GM19463 (cell line): ENCODE measurements at regions not wholly inside any gene's neighbourhood (a gene's known extent, or its start where the extent isn't known, plus 50 kb on each side); places are given as distances from the start of the nearest gene placed in this dataset.
"Not testable (repeated sequence)": the region's sequence is repeated elsewhere in the genome, so short reads cannot be mapped to it uniquely, and the experiment has no call there.

Source experiments
- ATAC-seq: cut with Tn5 transposase; IDR thresholded peaks from one replicate; pipeline ENCODE4 v1.9.1; 2021; ENCODE audit warnings: mild to moderate bottlenecking, moderate library complexity; ENCODE audit not compliant: unreplicated experiment

DNA sequence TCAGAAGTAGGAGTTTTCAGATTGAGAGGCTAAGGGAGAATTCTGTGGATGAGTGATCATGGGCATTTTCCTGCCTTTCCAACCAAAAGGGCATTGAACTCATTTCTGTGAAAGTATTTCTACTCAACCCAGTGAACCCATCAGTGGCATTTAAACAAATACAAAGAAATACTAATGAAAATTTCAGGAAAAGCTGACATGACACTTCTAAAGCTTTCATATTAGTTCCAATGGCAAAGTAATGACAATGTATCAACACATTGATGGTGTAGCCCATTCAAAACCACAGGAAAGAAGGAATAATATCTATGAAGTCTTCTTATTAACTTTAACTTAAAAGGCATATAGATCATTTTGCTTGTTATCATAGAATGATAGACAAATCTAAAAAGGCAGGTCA lies 183.5 kb upstream of the ANXA10 start:
- ATAC-seq = no peak

DNA sequence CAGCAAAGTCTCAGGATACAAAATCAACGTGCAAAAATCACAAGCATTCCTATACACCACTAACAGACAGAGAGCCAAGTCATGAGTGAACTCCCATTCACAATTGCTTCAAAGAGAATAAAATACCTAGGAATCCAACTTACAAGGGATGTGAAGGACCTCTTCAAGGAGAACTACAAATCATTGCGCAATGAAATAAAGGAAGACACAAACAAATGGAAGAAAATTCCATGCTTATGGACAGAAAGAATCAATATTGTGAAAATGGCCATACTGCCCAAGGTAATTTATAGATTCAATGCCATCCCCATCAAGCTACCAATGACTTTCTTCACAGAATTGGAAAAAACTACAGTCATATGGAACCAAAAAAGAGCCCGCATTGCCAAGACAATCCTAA lies 179.8 kb upstream of the ANXA10 start:
- ATAC-seq = not testable (repeated sequence)

DNA sequence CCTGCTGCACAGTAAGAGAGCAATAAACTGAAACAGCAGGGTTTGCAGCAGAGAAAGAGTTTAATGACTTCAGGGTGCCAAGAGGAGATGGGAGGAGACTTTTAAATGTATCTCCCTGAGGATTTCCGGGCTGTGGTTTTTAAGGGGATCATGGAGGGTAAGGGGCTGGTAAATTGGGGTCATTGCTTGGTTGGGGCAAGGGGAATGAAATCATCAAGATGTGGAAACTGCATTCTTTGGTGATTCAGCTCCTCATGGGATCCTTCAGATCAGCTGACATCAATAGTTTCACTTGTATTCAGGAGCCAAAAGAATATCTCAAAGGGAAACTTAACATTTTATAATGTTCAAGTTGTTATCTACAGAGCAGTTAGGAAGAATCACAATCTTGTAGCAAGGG lies 174.3 kb upstream of the ANXA10 start:
- no peak for ATAC-seq

DNA sequence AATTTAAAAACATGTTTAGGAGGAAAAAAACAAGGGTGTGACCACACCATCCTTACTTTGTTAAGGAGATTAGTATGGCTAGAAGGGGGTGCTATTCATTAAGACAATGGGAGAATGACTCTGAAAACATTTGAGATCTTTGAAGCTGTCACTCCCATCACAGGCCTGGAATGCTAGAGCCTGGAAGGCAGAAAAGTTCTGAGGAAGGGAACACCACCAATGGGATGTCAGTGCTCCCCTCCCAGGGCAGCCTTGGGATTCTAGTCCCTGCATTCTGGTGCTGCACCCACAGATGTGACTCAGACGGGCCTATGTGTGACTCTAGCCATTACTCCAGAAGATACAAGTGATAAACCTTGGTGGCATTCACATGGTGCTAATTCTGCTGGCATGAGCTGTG lies 162.2 kb upstream of the ANXA10 start:
- no peak for ATAC-seq

DNA sequence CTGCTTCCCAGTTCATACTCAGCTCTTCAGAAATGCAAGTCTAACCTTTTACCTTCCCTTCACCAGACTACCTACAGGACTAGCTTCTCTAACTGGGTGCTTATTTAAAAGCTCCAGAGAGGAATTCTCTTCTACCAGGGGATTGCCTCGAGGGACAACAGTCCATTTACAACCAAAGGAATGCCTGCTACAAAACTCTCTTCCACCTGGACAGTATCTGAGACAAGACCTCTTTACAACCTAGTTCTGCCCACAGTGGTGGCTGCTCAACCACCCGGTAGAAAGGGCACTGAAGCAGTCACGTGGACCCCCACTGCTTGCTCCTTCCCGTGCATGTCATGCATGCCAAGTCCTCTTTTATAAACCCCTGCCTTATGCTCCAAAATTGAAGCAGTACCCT lies 158.1 kb upstream of the ANXA10 start:
- ATAC-seq = no peak

DNA sequence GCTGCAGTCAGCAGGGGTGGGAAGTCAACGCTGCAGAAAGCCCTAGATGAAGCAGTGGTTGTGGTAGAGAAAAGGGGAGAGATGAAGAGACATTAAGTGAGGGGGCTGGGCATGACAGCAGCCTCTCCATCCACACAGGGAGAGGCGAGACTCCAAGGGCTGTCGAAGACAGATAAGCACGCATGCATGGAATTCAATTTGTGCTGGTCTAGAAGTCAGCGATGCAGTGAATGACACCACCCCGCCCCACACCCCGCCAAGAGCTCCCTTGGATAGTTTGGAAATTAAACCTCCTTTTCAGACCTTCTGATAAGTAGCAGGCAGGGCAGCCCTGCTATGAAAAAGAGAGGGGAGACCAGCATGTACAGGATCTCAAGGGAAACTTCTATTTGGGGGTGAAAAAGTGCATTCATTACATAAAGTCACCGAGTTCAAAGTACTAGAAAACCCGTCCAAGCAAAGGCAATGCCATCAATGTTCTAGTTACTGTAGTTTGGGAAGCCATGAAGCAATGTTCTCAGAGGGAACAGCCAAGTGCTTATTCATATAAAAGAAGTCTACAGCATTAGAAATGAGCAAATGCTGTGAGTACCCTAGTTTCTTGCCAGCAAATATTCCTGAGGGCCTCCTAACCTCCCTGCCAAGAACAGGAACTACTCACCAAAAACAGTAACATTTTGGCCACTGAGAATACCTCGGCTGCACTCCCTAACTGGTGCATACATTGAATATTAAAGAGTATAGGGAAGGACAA lies 152.3 kb upstream of the ANXA10 start:
- no peak for ATAC-seq

DNA sequence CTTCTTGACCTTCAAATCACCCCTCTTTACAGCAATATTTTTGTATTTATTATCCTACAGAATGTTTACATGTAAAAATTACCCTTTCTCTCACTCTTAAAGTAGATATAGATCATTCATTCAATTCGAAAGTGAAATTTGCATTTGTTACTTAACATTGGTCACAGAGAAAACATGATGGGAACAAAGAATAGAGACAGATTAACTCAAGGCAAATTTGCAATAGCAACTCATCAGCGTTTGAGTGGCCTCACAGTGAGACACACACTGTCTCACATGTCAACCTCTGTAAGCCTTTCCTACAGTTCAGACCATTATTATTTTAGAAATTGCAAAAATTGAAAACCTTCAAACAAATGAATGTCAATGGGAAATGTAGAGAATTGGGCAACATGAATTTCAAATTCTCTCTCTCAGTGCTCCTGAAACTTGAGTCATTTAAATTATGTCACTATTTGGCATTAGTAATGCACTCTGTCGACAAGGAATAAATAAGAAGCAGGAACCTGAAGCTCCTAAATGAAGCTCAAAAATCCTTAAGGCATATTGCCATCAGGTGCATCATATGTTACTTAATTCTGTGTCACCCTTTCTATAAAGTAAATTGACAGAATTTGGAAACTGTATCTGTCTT lies 148.3 kb upstream of the ANXA10 start:
- peak; percentile 51 for ATAC-seq

DNA sequence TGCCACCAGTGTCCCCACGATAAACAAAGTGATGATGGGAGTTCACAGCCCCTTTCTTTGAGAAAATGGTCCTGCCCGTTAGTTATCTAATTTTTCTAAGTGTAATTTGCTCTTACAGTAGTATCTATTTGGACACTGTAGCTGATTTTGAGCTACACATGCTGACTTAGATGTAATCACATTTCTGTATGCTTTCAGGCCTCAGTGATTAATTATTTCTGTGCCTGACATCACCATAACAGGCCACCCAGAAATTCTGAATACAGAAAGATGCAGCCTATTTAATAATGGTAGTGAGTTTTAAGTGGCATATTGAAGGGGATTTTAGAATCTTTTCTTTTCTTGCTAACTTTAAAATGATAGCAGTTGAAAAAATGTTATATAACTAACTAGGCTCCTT lies 147.6 kb upstream of the ANXA10 start:
- ATAC-seq = no peak

DNA sequence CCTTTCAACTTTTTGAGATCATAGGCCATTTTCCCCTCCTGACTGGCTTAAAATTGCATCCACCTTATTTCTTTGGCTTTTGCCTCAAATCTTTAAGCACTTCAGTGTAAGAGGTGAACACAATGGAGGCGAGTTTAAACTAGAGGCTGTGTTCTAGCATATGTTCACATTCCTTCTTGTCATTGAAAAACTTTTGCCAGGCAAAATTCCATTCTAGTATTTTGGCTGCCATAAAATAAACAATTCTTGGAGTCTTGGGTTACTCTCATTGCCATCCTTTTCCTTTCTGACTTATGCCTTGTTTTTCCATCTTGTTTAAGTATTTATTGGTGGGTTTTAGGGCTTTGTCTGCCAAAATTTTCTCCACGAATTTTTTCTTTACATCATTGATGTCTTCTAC lies 137.3 kb upstream of the ANXA10 start:
- no peak for ATAC-seq

DNA sequence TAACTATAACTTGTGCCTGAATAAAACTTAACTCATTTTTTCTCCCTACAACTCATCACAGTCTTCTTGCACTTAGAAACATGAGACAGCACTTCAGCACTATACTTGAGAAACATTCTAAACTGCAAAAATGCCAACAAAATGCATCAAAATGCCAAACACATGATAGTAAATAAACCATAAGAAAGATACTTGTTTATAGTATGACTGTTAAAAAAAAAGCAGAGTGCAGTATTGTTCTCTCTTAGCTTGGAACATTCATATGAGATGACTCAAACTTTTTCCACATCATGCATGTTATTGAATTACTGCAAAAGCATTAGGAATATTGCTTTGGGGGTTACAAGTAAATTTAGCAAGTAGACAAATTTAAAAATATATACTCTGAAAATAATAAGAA lies 135.7 kb upstream of the ANXA10 start:
- no peak for ATAC-seq

DNA sequence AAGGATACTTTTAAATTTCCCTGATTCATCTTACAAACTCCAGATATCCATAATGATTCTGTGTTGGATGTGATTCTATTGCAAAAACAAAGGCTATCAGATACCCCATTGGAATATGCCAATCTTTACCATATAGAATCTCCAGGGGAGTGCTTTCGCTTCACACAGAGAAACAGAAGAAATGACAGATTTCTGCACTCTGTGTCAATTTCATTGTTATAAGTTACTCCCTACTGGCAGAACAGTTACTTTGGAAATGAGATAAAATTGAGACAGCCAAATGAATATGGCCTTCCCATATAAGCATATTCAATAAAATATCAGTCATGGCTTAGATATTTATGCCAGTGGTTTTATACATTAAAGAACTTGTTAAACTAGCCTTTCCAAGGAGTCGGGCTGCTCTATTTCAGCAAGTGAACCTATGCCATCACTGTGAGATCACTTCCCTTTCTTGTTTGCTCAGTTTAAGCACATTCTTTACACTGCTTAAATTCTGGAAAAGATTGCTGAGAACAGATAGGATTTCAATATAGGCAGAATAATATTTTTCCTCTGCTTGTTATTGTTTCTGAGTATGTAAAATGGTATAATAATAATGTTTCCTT lies 127.5 kb upstream of the ANXA10 start:
- ATAC-seq = no peak

DNA sequence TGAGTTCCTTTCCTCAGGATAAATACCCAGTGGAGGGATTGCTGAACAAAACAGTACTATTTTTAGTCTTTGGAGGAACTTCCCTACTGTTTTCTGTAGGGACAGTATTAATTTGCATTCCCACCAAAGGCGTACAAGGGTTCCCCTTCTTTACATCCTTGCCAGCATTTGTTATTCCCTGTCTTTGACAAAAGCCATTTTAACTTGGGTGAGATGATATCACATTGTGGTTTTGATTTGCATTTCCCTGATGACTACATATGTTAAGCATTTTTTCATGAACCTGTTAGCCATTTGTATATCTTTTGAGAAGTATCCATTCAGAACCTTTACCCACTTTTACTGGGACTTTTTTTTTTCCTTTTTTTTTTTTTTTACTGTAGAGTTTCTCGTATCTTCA lies 126.2 kb upstream of the ANXA10 start:
- ATAC-seq = no peak

DNA sequence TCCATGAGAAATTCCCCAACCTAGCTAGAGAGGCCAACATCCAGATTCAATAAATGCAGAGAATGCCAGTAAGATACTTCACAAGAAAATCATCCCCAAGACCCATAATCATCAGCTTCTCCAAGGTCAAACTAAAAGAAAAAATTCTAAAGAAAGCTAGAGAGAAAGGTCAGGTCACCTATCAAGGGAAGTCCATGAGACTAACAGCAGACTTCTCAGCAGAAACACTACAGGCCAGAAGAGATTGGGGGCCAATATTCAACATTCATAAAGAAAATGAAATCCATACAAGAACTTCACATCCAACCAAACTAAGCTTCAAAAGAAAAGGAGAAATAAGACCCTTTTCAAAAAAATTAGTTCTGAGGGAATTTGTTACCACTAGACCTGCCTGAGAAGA lies 118.8 kb upstream of the ANXA10 start:
- ATAC-seq = no peak

DNA sequence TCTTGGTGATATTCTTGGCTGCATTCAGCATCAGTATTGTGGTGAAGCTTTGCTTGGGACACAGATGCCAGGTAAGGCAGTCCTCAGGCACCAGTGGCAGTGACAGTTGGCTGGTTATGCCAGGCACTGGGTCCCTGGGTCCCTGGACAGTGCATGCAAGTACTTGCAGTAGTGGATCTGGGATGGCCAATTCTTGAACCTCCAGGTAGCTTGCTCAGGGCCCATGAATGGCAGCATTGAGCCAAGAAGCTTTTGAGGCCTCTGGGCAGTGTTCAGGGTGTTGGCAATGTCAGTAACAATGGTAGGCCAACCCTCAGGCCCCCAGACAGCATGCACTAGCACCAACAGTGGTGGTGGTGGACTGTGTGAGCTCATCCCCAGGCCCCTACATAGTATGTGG lies 106.8 kb upstream of the ANXA10 start:
- no peak for ATAC-seq

DNA sequence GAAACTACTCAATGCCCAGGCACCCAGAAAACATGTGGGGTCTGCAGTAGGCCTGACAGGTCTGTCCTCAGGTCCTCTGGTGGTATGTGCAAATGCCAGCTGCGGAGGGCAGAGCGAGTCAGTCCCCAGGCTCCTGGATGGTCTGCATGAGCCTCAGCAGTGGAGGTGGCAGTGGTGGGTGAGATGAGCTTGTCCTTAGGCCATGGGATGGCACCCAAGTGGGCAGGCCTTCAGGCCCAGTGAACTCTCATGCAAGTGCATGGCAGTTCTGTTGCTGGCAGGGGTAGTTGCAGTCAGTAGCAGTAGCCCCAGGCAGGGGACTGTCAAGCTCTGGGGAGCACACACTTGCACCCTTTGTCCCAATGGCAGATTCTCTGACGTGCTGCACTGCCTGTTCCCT lies 106.3 kb upstream of the ANXA10 start:
- ATAC-seq = no peak

DNA sequence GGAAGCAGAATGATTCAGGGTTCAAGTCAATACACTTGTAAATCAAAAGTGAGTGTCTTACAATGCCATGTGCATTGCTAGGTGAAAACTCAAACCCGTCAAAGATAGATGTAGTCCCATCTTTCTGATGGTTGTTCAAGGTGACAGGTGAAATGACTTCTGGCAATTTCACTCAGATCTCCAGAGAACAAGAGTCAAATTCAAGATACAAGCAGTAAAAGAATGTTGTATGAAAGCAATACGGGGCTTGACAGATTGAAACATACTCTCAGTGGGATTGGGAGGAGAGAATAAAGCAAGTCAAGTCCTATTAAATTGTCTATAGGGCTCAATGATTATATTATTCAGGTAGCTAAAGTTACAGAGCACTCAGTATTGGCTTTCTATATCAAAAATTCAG lies 105.1 kb upstream of the ANXA10 start:
- no peak for ATAC-seq

DNA sequence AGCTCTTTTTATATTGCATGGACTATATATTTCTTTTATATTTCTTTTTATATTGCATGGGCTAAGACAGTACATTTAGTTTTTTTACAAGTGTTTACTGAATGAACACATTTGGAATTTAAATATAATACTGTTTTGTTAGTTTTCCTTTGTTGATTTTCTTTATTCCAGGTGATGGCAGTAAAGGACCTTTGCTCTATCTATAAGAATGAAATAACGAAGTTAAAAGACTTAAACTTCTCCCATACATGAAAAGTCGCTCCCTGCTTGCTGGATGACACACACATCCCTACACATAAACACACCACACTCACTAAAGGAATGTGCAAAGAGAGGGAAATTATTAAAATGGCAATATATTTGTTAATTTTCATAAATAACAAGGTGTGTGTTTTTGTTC lies 102.5 kb upstream of the ANXA10 start:
- ATAC-seq = no peak

DNA sequence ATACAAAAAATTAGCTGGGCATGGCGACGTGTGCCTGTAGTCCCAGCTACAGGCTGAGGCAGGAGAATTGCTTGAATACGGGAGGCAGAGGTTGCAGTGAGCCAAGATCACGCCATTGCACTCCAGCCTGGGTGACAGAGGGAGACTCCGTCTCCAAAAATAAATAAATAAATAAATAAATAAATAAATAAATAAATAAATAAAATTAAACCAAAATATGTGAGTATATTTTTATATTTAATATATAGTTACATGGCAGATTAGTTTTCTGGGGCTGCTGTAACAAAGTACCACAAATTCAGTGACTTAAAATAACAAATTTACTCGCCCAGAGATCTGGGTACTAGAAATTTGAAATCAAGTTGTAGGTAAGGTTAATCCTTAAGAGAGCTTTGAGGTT lies 84.2 kb upstream of the ANXA10 start:
- not testable (repeated sequence) for ATAC-seq

DNA sequence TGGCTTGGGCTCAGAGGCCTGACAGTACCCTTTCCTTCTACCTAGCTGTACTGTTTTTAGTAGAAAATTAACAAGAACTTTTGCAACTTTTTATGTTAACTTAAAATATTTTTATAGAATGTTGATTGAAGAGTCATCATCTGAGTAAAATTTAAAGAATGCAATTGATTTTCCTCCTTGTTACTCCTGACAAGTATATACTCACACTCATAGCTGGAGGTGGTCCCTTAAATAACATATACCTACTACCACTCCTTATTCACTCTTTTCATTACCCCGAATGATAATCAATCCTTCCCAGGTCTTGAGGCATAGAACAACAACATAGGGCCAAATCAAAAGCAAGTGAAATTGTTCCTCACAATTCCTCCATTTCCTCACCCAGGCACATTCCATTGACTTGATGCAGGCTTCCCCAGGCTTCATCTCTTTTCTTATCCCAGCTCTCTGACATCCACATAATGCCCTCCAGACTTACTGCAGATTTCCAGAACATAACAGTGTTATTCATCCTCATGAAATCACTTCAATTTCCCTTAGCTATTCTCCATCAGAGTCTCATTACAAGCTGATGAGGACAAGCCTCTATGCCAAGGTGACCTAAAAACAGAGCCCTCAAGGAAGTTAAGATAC lies 73.2 kb upstream of the ANXA10 start:
- no peak for ATAC-seq

DNA sequence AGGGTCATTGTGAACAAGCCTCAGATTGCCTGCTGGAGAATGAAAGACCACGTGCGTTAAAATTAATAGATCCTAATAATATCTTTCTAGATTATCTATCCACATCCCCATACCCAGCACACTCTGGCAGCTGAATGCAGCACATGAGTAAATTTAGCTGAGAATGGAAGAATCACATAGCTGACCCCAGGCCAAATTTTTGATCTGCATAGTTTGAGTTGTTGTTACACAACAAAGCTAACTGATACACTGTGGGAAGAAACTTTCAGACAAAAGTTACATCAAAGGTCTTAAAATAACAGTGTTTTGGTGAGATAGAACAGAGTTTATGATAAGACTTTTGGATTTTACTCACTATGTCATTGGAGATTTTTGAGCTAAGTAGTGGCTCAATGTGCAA lies 72.4 kb upstream of the ANXA10 start:
- ATAC-seq = no peak

DNA sequence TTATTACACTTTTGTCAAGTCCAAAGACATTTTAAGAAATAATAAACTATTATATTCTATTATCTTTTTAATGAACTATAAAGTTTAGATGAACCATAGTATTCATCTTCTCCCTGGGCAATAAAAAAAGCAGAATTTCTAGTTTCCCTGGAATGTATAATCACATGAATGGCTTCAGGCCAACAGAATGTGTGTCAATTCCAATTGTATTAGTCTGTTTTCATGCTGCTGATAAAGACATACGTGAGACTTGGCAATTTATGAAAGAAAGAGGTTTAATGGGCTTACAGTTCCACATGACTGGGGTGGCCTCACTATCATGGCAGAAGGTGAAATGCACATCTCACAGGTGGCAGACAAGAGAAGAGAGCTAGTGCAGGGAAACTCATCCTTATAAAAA lies 70.7 kb upstream of the ANXA10 start:
- no peak for ATAC-seq

DNA sequence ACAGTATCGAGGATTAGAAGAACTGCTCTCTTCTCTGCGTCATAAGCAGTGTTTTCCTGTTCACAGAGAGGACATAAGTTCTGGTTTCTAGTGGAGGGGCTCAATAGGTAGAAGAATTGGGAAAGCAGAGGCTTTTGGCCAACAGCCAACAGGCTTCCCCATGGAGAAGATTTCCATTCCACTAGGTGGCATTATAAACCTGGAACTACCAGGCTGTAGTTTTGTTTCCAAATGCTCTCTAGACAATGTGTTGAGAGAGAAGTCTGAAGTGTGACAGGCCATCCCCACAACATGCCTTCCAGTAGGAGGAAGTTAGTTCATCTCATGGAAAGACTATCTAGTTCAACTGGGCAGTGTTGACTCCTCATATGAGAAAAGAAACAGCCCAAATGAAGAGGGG lies 63.8 kb upstream of the ANXA10 start:
- no peak for ATAC-seq
